ENCODE measurements at regions not wholly inside any gene's neighbourhood (a gene's known extent, or its start where the extent isn't known, plus 50 kb on each side); places are given as distances from the start of the nearest gene placed in this dataset.

- TF ChIP-seq CTCF (IDR thresholded peaks at IDR 0.05; ENCODE audit: insufficient read depth, low read length) (no peak), REST (IDR thresholded peaks at IDR 0.05; ENCODE audit: insufficient replicate concordance, low read depth) (no peak), SPI1 (IDR thresholded peaks at IDR 0.05; ENCODE audit: borderline replicate concordance, low read depth) (no peak), GABPA (IDR thresholded peaks at IDR 0.05; ENCODE audit: low read depth) (no peak), POLR2AphosphoS5 (IDR thresholded peaks at IDR 0.05; ENCODE audit: low read depth) (no peak)
Measured at GRCh38 chr1:106897976-106898375, 158.5 kb upstream of the PRMT6 start.
